ENCODE measurements at regions not wholly inside any gene's neighbourhood (a gene's known extent, or its start where the extent isn't known, plus 50 kb on each side); places are given as distances from the start of the nearest gene placed in this dataset.

DNA sequence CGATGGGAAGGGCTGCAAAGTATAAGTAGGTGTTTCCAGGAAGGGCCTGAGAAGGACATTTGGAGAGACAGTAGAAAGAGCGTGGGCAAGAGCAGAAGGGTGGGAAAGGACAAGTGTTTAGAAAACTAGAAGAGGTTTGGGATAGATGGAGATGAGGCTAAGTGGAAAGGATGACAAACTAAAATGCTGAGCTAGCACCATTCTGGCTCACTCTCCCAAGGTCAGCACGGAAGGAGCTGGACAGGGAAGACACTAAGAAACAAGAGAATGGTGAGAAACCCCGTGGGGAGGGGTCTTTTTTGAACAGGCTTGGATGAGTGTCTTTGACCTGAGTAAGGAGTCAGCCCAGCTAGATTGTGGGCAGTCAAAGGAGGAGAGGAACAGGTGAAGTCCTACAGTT, 286.0 kb downstream of the CDK5RAP2 start:
- TF ChIP-seq ETV6 (CRISPR knock-in tag; IDR thresholded peaks at IDR 0.05) (no peak), ZNF671 (CRISPR knock-in tag; IDR thresholded peaks at IDR 0.05) (no peak), TEAD4 (CRISPR knock-in tag; IDR thresholded peaks at IDR 0.05) (no peak), JUN (CRISPR knock-in tag; IDR thresholded peaks at IDR 0.05) (no peak), CREB1 (CRISPR knock-in tag; IDR thresholded peaks at IDR 0.05) (no peak), MXD4 (CRISPR knock-in tag; IDR thresholded peaks at IDR 0.05; ENCODE audit: borderline replicate concordance) (no peak), NFYB (CRISPR knock-in tag; conservative IDR thresholded peaks at IDR 0.05; ENCODE audit: low read depth) (no peak), GABPB1 (CRISPR knock-in tag; IDR thresholded peaks at IDR 0.05) (no peak)
- TF ChIP-seq, protein P1, sequence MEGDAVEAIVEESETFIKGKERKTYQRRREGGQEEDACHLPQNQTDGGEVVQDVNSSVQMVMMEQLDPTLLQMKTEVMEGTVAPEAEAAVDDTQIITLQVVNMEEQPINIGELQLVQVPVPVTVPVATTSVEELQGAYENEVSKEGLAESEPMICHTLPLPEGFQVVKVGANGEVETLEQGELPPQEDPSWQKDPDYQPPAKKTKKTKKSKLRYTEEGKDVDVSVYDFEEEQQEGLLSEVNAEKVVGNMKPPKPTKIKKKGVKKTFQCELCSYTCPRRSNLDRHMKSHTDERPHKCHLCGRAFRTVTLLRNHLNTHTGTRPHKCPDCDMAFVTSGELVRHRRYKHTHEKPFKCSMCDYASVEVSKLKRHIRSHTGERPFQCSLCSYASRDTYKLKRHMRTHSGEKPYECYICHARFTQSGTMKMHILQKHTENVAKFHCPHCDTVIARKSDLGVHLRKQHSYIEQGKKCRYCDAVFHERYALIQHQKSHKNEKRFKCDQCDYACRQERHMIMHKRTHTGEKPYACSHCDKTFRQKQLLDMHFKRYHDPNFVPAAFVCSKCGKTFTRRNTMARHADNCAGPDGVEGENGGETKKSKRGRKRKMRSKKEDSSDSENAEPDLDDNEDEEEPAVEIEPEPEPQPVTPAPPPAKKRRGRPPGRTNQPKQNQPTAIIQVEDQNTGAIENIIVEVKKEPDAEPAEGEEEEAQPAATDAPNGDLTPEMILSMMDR (IDR thresholded peaks at IDR 0.05) = no peak
- TF ChIP-seq, protein P2, sequence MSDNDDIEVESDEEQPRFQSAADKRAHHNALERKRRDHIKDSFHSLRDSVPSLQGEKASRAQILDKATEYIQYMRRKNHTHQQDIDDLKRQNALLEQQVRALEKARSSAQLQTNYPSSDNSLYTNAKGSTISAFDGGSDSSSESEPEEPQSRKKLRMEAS (CRISPR knock-in tag; IDR thresholded peaks at IDR 0.05) = no peak
- TF ChIP-seq, protein P3, sequence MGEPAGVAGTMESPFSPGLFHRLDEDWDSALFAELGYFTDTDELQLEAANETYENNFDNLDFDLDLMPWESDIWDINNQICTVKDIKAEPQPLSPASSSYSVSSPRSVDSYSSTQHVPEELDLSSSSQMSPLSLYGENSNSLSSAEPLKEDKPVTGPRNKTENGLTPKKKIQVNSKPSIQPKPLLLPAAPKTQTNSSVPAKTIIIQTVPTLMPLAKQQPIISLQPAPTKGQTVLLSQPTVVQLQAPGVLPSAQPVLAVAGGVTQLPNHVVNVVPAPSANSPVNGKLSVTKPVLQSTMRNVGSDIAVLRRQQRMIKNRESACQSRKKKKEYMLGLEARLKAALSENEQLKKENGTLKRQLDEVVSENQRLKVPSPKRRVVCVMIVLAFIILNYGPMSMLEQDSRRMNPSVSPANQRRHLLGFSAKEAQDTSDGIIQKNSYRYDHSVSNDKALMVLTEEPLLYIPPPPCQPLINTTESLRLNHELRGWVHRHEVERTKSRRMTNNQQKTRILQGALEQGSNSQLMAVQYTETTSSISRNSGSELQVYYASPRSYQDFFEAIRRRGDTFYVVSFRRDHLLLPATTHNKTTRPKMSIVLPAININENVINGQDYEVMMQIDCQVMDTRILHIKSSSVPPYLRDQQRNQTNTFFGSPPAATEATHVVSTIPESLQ (CRISPR knock-in tag; IDR thresholded peaks at IDR 0.05) = no peak
- TF ChIP-seq, protein P4, sequence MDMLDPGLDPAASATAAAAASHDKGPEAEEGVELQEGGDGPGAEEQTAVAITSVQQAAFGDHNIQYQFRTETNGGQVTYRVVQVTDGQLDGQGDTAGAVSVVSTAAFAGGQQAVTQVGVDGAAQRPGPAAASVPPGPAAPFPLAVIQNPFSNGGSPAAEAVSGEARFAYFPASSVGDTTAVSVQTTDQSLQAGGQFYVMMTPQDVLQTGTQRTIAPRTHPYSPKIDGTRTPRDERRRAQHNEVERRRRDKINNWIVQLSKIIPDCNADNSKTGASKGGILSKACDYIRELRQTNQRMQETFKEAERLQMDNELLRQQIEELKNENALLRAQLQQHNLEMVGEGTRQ (CRISPR knock-in tag; IDR thresholded peaks at IDR 0.05) = no peak
- TF ChIP-seq, protein P5, sequence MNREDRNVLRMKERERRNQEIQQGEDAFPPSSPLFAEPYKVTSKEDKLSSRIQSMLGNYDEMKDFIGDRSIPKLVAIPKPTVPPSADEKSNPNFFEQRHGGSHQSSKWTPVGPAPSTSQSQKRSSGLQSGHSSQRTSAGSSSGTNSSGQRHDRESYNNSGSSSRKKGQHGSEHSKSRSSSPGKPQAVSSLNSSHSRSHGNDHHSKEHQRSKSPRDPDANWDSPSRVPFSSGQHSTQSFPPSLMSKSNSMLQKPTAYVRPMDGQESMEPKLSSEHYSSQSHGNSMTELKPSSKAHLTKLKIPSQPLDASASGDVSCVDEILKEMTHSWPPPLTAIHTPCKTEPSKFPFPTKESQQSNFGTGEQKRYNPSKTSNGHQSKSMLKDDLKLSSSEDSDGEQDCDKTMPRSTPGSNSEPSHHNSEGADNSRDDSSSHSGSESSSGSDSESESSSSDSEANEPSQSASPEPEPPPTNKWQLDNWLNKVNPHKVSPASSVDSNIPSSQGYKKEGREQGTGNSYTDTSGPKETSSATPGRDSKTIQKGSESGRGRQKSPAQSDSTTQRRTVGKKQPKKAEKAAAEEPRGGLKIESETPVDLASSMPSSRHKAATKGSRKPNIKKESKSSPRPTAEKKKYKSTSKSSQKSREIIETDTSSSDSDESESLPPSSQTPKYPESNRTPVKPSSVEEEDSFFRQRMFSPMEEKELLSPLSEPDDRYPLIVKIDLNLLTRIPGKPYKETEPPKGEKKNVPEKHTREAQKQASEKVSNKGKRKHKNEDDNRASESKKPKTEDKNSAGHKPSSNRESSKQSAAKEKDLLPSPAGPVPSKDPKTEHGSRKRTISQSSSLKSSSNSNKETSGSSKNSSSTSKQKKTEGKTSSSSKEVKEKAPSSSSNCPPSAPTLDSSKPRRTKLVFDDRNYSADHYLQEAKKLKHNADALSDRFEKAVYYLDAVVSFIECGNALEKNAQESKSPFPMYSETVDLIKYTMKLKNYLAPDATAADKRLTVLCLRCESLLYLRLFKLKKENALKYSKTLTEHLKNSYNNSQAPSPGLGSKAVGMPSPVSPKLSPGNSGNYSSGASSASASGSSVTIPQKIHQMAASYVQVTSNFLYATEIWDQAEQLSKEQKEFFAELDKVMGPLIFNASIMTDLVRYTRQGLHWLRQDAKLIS (CRISPR knock-in tag; IDR thresholded peaks at IDR 0.05; ENCODE audit: borderline replicate concordance) = no peak
- TF ChIP-seq, protein P6, sequence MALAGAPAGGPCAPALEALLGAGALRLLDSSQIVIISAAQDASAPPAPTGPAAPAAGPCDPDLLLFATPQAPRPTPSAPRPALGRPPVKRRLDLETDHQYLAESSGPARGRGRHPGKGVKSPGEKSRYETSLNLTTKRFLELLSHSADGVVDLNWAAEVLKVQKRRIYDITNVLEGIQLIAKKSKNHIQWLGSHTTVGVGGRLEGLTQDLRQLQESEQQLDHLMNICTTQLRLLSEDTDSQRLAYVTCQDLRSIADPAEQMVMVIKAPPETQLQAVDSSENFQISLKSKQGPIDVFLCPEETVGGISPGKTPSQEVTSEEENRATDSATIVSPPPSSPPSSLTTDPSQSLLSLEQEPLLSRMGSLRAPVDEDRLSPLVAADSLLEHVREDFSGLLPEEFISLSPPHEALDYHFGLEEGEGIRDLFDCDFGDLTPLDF (CRISPR knock-in tag; IDR thresholded peaks at IDR 0.05) = no peak
